B cell (primary cell): ENCODE measurements at regions not wholly inside any gene's neighbourhood (a gene's known extent, or its start where the extent isn't known, plus 50 kb on each side); places are given as distances from the start of the nearest gene placed in this dataset.

Experiments used
- CTCF ChIP-seq: fragments of 200-600 bp; IDR thresholded peaks from one replicate; pipeline ENCODE4 v1.8.0; 2022; ENCODE audit warnings: antibody characterized with exemption, mild to moderate bottlenecking
- EZH2 ChIP-seq: IDR thresholded peaks from 2 replicates; pipeline ENCODE4 v1.6.1; 2012; ENCODE audit warnings: borderline replicate concordance, low read depth, mild to moderate bottlenecking, moderate library complexity, low read length; ENCODE audit not compliant: insufficient read depth, poor library complexity, severe bottlenecking

GRCh38 chr16:51941412-51941811 is 605.5 kb downstream of the TOX3 start:
- no peak for TF ChIP-seq EZH2
- TF ChIP-seq CTCF: no peak
